Stomach (tissue), 4 donors: ENCODE measurements at regions not wholly inside any gene's neighbourhood (a gene's known extent, or its start where the extent isn't known, plus 50 kb on each side); places are given as distances from the start of the nearest gene placed in this dataset.

ENCODE experiments used
- CTCF ChIP-seq, 7 experiments: fragments of 450-650 bp in 4 of 7; fragments of 200-600 bp in 3 of 7; sonication (generic) in 3 of 7; IDR thresholded peaks; one replicate each; pipeline ENCODE4 v1.5.1; 2016 to 2019; ENCODE audit warnings: antibody characterized with exemption in 7 of 7, control low read depth in 2 of 7, mild to moderate bottlenecking in 1 of 7
- POLR2A ChIP-seq, 4 donors: fragments of 450-650 bp; IDR thresholded peaks; one replicate each; pipeline ENCODE4 v1.6.1; 2016; ENCODE audit warnings: antibody characterized with exemption in 4 of 4, control low read depth in 2 of 4, mild to moderate bottlenecking in 1 of 4, moderate library complexity in 1 of 4
- POLR2AphosphoS5 ChIP-seq, 3 donors: sonication (generic); formaldehyde crosslinking; IDR thresholded peaks; one replicate each; pipeline ENCODE4 v1.6.1; 2016; ENCODE audit warnings: antibody characterized with exemption in 3 of 3

DNA sequence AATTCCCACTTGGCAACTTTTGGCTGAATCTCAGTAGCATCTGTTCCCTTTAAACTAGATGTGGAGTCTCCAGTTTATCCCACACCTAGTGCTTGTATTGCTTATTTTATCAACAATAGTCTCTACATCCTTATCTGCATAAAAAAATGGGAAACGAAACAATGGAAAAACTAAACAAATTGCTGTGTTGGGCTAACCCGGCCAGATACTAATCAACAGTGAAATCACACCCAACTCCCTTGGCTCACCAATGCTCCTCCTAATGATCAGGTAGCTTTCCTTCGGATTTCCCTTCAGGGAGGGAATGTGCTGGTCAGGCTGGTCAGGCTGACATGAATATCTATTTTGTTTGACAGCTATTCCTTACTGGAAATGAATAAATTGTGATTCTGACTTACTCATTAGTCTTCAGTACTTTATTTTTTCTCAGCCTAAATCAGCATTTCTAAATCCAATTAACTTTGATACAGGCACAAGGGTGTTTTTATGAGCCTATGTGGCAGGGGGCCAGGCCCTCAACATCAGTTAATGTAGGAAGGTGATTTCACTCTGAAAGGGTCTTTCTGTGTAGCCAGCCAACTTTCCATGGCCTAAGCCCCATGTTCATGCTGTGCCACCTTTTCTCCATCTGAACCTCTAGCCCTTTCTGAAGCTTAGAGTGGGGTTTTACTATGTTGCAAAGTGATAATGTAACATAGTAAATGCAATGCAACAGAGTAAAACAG is 170.5 kb upstream of the NPSR1 start:
- no peak for TF ChIP-seq POLR2AphosphoS5 (IDR thresholded peaks at IDR 0.05)
- TF ChIP-seq CTCF (IDR thresholded peaks at IDR 0.05) = no peak
- TF ChIP-seq POLR2A (IDR thresholded peaks at IDR 0.05) = no peak
